NCI-H1694 (cell line): ENCODE measurements at regions not wholly inside any gene's neighbourhood (a gene's known extent, or its start where the extent isn't known, plus 50 kb on each side); places are given as distances from the start of the nearest gene placed in this dataset.

Experiments
- DNase-seq: peaks from one replicate; lab custom pipeline; 2025; lab: John Stamatoyannopoulos, UW

DNA sequence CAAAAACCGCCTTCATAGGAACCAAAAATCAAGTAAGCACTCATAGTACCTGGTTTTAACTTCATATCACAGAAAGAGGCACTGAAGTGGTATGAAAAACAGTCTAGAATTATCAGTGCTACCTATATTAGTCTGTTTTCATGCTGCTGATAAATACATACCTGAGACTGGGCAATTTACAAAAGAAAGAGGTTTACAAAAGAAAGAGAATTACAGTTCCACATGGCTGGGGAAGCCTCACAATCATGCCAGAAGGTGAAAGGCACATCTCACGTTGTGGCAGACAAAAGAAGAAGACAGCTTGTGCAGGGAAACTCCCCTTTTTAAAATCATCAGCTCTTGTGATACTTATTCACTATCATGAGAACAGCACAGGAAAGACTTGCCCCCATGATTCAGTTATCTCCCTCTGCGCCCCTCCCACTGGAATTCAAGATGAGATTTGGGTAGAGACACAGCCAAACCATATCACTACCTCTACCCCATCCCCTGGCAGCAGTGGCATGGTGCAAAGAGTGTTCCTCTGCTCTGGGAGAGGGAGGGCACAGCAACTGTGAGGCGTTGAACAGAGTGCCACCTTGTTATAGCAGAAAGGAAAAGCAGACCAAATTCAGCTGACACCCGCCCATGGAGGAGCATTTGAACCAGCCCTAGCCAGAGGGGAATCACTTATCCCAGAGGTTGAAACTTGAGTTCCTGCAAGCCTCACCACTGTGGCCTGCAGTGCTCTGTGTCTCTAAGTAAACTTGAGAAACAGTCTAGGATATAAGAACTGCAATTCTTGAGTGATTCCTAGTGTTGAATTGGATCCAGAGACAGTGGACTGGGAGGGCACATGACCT, 61.9 kb upstream of the PTPRZ1 start:
- no peak for DNase-seq

DNA sequence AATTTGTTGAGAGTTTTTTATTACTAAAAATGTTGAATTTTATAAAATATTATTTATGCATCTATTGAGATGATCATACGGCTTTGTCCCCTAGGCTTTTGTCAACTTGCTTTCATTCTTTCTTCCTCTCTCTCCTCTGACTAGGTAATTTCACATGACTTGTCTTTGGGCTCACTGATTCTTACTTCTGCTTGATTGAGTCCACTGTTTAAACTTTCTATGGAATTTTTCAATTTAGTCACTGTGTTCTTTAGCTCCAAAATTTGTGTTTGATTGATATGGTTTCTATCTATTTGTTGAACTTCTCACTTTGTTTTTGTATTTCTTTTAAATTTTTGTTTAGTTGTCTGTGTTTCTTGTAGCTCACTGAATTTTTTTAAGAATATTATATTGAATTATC, 65.9 kb upstream of the PTPRZ1 start:
- no peak for DNase-seq

DNA sequence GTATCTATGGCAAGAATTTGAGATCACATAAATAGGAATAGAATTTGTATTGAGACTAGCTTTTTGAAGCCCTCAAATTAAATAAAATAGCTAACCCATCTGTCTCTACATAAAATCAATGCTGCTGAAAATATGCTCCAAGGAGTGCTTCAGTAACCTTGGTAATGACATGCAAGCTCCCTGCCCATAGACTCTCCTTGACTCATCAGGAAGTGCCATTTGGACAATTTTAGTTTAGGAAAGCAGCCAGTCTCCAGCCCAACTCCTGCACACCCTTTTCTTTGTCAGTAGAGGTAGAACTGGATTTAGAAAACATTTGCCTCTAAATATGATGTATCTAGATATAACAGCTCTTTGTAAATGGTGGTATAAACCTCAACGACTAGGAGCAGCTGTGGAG, 69.9 kb upstream of the PTPRZ1 start:
- DNase-seq: no peak

DNA sequence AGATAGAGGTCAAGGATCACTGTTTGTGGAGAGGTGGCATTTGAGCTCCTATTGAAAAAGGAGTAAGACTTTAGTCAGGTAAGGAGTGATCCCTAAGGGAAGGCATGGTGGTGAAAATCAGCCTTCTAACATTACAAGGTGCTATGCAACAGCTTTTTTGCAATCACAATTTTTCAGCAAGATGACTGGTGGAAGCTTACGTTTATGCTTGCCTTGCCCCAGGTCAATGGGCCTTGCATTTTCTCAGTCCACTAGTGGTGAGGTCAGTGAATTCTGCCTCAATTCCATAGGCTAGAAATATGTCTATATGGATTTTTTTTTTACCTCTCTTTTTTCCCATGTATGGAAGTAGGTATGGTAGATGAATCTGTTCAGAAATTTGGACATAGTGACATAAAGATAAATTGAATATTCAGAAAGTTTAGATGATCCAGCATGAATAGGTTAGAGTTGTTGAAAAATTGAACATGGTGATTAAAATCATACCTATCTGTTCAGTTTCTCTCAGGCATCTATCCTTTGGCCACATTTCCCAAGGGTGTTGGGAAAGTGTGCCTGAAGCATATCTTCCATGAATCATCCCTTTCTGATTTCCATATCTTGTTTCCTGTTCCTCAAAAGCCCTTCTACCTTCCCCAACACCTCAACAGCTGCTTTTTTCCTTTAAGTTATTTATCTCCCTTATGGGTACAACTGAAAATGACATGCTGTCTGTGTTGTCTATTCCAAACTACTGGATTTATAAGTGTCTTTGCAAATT, 71.9 kb upstream of the PTPRZ1 start:
- DNase-seq: no peak

- no peak for DNase-seq
Observed at GRCh38 chr7:121798896-121799295, 74.1 kb upstream of the PTPRZ1 start.

- no peak for DNase-seq
Observed at GRCh38 chr7:121798453-121798840, 74.5 kb upstream of the PTPRZ1 start.

DNA sequence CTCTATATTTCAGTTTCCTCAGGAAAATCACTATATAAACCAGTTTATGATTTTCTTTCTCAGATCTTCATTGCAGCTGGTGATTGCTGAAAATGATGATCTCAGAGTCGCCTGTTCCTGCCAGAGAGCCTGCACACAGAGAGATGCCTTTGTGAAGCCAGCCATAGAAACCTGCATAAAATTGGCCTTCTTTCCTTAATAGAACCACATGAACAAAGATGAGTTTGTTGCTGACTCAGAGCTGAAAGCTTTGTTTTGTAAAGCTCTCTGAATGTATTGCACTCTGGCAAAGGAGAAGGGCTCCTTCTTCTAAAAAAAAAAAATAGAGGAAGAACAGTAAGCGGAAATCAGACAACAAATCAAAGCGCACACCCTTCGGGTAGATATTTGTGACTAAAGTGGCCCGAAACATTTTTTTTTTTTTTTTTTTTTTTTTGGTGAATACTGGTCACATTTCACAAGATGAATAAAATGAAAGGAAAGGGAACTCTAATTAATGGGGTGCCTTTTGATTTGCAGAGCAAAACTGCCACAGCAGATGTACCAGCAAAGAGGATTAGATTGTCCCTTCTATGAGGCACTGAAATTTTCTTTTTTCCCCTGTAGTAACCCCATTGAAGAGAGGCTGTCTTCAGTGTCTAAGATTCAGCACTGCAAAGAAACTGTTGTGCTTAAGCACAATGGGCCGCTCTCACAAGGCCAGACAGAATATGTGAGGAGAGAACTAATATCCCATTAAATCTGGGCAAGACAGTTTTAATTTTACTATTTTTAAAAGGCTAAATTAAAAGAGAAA, 75.1 kb upstream of the PTPRZ1 start:
- no peak for DNase-seq

DNA sequence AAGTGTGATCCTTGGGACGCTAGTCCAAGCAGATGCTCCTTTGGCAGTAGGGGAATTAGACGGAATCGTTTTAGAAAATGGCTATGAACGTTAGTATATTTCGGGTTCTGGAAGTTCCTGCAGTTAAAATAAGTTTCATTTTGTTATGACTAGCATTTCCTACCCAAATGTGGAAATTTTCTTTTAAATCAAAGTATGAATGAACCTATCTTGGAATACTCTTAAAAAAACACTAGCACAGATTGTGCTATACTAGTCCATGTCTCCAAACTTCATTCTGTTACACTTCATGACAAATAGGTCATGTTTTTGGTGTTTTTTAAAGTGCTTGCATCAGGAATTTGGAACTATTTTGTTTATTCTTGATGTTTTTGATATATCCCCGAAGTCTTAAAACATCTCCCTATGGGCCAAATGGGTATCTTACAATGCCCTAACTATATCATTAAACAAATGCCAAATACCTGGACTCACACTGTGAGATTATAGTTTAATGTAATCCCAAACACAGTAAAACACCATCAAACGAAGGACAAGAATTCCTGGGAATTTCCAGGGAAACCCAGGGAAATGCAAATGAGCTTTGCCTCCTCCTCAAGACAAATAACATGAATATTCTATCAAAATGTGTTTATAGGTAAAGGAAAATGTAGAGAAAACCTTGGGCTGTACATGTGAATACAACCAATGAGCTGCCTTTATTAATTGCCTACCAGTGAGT, 75.9 kb upstream of the PTPRZ1 start:
- no peak for DNase-seq

DNA sequence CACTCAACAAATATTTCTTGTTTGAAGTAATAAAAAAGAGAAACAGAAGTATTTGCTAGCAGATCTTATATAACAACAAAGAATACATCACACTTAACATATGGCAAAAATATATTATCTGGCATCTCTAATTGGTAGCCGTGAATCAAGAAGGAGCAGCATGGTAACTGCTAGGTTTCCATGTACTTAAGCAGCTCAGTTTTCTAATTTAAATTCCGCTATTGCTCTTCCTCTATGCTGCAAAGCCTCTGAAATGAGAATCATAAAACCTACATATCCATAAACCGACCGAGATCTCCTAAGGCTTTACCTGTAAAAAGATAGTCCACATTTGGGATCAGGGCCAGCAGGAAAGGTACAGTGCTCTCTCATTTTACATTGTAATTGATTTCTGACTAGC, 76.6 kb upstream of the PTPRZ1 start:
- no peak for DNase-seq

DNA sequence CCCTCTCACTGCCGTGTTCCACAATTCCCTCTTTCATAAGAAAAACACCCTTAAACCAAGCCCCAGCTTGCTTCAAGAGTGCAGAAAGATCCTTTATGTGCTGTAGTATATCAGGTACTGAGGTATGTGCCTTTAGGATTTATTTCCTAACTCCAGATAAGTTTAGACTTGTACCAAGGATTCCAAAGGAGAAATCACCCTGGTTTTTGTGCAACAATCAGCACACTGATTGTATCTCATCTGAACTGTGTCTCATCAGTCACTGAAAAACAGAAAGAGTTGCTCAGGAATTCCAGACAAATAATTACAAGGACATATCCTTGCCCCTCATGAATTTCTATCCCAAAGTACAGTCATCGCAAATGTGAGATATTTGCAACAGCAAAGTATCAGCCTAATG, 77.2 kb upstream of the PTPRZ1 start:
- no peak for DNase-seq

- DNase-seq: no peak
Observed at GRCh38 chr7:121793716-121794115, 79.2 kb upstream of the PTPRZ1 start.

GRCh38 chr7:121777672-121778071, 95.3 kb upstream of the PTPRZ1 start:
- DNase-seq: no peak

DNA sequence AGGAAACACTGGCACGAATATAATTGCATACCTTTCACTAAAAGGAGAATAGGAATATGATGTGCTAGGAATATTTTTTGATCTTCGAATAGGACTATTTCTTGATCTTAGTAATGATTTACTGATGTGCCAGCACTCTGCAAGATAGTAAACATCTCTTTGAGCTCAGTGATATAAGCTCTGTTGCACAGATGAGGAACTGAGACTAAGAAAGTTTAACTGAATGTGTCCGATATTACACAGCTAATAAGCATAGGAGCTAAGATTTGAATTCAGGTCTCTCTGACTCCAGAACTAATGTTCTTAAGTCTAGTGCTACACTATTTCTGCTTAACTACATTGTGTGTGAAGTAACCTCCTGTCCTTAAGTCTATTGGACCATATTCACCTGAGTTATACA, 98.4 kb upstream of the PTPRZ1 start:
- DNase-seq: no peak

DNA sequence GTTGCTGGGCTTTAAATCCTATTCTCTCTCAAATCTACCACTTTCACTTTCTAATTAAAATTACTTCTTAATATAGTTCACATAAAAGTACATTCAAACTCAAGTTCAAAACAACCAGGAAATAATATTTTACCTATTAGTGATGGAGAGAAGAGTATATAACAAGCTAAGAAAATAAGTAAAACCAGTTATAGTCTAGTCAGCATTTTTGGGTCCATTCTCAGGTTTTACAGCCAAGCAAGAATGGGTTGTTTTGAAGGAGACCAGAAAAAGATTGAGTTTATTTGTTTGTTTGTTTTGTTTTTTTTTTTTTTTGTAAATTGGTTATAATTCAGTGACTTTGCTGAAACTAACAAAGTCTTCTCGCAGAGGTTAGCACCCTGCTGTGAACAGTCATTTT, 106.3 kb upstream of the PTPRZ1 start:
- no peak for DNase-seq

DNA sequence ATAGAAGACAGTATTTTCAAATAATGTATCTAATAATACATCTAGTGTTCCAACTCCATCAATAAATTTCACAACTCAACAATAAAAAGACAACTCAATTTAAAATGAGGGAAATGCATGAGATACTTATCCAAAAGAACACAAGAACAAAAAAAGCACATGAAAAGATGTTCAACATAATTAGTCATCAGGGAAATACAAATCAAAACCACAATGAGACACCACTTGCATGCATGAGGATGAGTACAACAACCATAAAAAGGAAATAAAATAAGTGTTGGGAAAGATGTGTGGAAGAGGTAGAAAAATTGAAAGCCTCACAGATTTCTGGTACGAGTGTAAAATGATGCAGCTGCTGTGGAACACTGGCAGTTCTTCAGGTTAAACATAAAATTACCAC, 111.6 kb upstream of the PTPRZ1 start:
- DNase-seq: no peak

GRCh38 chr7:121755818-121756552, 117.0 kb upstream of the PTPRZ1 start:
- DNase-seq: no peak

- DNase-seq: no peak
Observed at GRCh38 chr7:121755286-121755685, 117.7 kb upstream of the PTPRZ1 start.

GRCh38 chr7:121753944-121754343, 119.0 kb upstream of the PTPRZ1 start:
- DNase-seq: no peak

DNA sequence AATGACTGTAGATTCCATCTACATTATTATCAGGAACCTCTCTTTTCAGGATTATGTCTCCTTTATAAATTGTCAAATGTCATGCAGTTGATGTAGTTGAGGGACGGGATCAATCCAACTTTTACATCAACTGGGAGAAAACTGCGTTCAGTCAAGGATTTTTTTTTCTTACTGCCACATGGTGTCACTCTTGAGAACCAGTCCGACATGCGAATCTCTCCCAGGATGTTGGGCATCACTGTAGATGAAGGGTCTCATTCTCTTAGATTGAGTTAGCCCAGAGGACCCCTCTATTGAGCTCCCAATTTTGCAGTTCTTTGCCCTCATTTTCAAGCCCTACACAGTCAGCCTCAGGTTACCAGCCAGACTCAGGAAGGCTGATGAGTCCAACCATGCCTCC, 120.3 kb upstream of the PTPRZ1 start:
- peak; percentile 10 for DNase-seq

GRCh38 chr7:121748546-121748945, 124.4 kb upstream of the PTPRZ1 start:
- no peak for DNase-seq

DNA sequence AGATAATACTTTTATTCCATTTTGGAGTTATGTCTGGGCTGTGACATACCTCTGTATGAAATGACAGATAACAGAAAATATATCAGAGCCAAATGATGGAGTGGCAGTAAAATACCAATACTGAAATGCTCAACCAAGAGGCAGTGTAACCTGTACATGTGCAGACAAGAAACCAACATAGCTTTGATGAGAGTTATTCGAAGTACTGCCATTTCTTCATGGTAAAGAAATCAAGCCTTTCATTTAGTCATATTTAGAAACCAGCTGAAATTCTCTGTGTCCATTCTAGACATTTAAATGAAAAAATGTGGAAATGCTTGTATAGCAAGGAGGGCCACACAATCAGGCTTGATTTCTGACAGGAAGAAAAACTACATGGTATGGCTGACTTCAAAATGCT, 127.1 kb upstream of the PTPRZ1 start:
- DNase-seq: no peak
